HG03457 (cell line): ENCODE measurements at regions not wholly inside any gene's neighbourhood (a gene's known extent, or its start where the extent isn't known, plus 50 kb on each side); places are given as distances from the start of the nearest gene placed in this dataset.
"Not testable (repeated sequence)": the region's sequence is repeated elsewhere in the genome, so short reads cannot be mapped to it uniquely, and the experiment has no call there.

Experiments used
- ATAC-seq: cut with Tn5 transposase; IDR thresholded peaks from one replicate; pipeline ENCODE4 v1.9.1; 2021; ENCODE audit warnings: moderate number of reproducible peaks; ENCODE audit not compliant: unreplicated experiment

DNA sequence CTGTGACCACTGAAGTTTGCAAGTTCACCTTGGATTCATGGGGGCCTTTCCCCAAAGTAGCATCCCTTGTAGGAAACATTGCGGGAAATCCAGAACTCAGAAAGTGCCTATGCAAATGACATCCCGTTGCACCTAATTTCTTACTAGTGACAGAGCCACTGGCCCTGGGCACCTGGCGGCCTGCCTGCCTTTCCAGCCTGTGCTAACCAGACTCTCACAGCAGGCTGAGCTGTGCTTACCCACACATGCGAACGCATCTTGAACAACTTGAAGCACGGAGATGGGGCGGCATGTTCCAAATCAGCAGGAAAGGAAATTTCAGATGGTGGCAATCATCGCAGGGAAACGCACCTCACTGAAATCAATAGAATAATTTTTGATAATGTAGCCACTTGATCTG, 405.8 kb downstream of the TMEM182 start:
- ATAC-seq: no peak

- no peak for ATAC-seq
Observed at GRCh38 chr2:103169861-103170260, 408.0 kb downstream of the TMEM182 start.

GRCh38 chr2:103172821-103173220, 411.0 kb downstream of the TMEM182 start:
- no peak for ATAC-seq

GRCh38 chr2:103174711-103175110, 412.9 kb downstream of the TMEM182 start:
- no peak for ATAC-seq

- no peak for ATAC-seq
Observed at GRCh38 chr2:103176294-103176915, 414.6 kb downstream of the TMEM182 start.

- no peak for ATAC-seq
Observed at GRCh38 chr2:103179798-103180197, 418.0 kb downstream of the TMEM182 start.

- no peak for ATAC-seq
Observed at GRCh38 chr2:103183061-103183460, 421.2 kb downstream of the TMEM182 start.

DNA sequence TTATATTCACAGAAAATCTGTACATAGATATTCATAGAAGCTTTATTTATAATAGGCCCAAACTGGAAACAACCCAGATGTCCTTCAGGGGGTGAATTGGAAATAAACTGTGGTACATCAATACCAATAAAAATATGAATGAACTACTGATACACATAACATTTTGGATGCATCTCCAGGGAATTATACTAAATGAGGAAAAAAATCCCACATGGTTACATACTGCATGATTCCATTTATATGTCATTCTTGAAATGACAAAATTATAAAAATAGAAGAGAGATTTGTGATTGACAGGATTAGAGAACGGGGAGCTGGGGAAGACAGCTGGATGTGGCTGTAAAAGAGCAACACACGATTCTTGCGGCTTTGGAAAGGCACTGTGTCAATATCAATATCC, 435.0 kb downstream of the TMEM182 start:
- ATAC-seq: no peak

- ATAC-seq: not testable (repeated sequence)
Observed at GRCh38 chr2:103200774-103201173, 438.9 kb downstream of the TMEM182 start.

DNA sequence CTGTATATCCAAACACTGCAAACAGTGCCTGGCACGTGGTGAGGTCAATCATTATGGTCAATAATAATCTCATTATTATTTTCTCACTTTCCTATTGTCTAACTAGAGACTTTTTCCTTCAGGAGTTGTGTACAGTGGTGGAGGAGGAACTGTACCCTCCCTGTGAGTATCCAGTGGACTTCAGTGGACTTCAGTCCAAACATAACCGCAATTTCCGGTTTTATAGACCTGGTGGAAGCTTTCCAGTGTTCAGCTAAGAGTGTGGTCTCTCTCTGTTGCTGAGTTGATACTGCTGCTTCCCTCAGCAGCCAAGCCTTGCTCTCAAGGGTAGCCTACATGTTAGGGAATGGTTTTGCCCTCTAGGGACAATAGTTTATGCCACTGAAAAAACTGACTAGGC, 447.1 kb downstream of the TMEM182 start:
- ATAC-seq: no peak

GRCh38 chr2:103213028-103213542, 451.3 kb downstream of the TMEM182 start:
- ATAC-seq: no peak

DNA sequence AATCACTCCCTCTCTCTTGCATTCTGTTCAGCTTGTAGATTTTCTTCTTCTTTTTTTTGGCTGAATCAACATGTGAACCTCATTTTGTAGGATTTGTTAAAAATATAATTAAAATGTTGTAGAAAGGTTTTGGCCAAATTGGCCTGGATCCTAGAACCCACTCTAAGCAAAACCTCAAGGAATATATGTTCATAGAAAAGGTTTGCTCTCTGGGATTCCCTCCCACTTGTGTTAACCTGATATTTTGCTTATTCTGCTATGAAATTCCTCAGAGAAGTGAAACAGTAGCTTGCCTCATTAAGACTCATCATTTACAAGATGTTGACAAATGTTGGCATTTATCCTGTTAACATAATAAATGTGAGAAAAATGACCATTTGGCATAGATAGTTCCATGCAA, 456.7 kb downstream of the TMEM182 start:
- no peak for ATAC-seq

GRCh38 chr2:103219398-103219797, 457.6 kb downstream of the TMEM182 start:
- no peak for ATAC-seq

DNA sequence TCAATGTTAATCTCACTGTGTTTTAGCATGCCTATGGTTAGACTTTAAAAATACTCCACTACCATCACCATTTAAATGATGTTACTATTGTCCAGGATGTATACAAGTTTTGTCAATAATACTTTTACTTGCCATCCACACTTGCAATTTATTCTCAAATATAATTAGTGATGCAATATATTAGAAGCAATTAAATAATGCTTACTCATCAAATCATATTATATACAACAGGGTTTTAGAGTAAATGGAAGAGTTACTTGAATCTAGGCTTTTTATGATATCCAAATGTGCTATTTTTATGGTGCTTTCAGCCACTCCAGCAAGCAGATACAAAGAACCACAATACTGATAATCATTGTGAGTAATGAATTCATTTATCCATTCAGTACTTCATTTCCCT, 461.1 kb downstream of the TMEM182 start:
- no peak for ATAC-seq

GRCh38 chr2:103230796-103231195, 469.0 kb downstream of the TMEM182 start:
- no peak for ATAC-seq

DNA sequence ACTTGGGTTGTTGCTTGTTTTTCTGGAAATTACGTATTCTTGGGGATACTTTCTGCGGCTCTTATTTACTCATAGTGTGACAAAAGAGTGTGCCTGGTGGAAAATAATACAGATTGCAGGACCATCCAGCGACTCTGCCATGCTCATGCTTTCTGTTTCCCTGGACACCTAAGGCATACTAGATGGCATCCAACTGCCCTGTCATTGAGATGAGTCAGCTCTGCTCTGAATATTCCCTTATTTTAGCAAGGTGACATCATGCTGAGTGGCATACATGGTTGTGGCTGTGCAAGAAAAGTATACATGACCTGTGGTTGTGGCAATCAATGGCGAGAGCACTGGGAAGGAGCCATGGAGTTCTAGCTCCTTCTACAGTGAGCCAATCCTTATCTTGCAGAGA, 471.0 kb downstream of the TMEM182 start:
- no peak for ATAC-seq

DNA sequence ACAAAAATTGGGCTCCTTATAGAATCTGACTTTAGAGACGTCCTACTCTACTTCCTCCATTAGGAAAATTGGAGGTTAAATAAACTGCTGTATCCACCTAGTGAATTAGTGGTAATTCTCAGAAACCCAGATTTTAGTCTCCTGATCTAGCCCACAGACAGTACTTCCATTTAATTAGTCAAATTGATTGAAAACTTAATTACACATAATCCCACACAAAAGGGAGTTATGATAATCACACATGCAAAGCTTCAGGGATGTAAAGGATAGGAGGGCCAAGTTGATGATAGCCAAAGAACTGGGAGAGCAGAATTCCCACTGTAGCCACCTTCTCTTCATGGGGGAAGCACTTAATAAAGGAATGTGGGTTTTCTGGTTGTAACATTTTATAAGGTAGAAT, 471.9 kb downstream of the TMEM182 start:
- no peak for ATAC-seq

DNA sequence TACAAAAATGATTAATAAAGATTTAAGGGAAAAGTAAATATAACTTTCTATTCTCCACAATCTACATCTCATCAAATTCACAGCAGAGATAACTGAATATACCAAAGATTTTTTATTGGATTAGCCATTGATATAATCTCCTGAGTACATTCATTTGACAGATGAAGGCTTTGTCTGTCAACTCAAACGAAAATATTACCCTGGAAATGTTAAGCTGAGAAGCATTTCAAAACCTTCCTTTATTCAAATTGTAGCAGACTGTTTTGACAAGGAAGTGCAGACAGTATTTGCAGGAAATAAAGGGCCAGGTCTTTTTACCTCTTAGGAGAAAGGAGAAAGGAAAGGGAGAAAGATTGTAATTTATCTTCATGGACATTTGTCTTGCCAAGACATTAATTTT, 473.5 kb downstream of the TMEM182 start:
- ATAC-seq: no peak

GRCh38 chr2:103249462-103249861, 487.6 kb downstream of the TMEM182 start:
- ATAC-seq: no peak

- no peak for ATAC-seq
Observed at GRCh38 chr2:103252781-103253180, 490.9 kb downstream of the TMEM182 start.

DNA sequence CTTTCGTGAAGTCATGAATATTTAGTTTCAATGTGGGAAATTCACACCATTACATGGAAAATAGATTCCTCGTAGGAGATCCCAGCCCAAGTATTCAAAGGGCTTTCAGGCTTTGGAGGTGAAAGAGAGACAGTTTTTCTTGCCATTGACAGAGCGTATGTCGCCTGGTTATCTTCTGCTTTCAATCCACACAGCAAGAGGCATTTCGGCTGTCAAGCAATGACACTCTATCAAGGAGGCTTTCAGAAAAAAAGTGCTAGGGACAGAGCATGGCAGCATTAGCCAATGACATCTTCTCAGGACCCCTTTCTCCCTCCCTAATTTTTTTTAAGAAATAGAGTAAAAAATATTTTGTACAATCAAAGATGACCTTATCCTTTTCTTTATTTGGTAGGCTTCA, 492.8 kb downstream of the TMEM182 start:
- no peak for ATAC-seq

DNA sequence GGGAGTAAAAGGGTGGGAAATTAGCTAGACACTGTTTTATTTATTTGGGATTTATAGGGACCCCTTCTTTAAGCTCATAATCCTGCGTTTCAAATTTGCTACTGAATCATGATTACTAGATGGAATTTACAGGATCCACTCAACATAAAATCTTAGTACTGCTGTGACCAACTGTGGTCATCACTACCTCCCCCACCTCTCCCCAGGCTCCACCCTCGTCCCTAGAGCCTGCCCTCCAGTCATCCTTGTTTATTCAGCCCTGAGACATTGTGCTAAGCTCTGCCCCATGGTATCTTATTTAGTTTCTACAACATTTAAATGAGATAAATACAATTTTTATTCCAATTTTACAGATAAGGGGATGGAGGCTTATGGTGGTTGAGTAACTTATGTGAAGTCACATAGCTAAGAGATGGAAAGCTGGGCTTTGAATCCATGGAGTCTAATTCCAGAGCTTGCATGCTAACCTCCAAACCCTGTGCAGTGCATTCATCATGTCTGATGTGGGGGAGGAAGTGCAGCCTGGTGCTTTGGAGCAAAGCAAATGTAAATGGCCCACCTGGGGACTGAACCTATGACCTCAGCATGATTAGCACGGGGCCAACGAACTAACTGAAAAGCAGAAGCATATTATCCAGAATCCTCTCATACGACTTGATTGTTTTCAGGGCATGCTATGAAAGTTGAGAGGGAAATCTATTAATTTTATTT, 502.4 kb downstream of the TMEM182 start:
- no peak for ATAC-seq

DNA sequence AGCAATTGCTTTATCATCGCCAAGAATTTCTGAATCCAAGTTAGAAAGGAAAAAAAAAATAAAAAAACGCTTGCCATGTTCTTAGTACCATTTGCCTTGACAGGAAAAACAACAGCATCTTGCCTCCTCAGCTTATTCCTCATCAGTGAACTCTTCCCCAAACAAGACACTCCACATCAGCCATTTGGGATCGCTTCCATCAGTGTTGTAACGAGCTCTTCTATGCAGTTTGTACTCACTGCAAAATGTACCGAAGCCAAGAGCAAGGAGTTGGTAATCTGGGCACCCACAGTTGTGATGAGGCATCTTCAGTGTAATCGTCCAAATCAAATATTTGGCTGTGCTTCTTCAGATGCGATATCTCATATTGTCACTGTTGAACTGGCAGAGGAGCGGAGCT, 503.7 kb downstream of the TMEM182 start:
- no peak for ATAC-seq
